ENCODE measurements at regions not wholly inside any gene's neighbourhood (a gene's known extent, or its start where the extent isn't known, plus 50 kb on each side); places are given as distances from the start of the nearest gene placed in this dataset.
"Not testable (repeated sequence)": the region's sequence is repeated elsewhere in the genome, so short reads cannot be mapped to it uniquely, and the experiment has no call there.

- no peaks in the 10 kb centered on the region for H3K36me3 ChIP-seq
- no peak overlapping the region for H3K27ac ChIP-seq
- no peaks in the 10 kb centered on the region for H3K4me1 ChIP-seq
- intact Hi-C loops (cut with DNase I; ENCODE audit: low total_unique reads) = no loop called here
- peak; percentile 10 to 43 for DNase-seq
- H3K27me3 ChIP-seq = no peaks in the 10 kb centered on the region
- H3K4me3 ChIP-seq = no peak overlapping the region
- 38 to 60% (median 52%) methylated on average over 5 of the region's 5 CpGs for WGBS, 5 donors
- TF ChIP-seq CTCF (IDR thresholded peaks at IDR 0.05) = no peak
- TF ChIP-seq POLR2A (IDR thresholded peaks at IDR 0.05) = no peak
- no peak for TF ChIP-seq POLR2AphosphoS5 (IDR thresholded peaks at IDR 0.05)
- no peak for TF ChIP-seq EP300 (IDR thresholded peaks at IDR 0.05)
- H3K9me3 ChIP-seq = peaks cover 0 to 3% (median 0%) of the 10 kb centered on the region in 4 donors
Measured at GRCh38 chr10:118810796-118811505, 56.2 kb upstream of the CACUL1 start.

GRCh38 chr10:118811675-118812392, 57.1 kb upstream of the CACUL1 start:
- TF ChIP-seq CTCF (IDR thresholded peaks at IDR 0.05) = no peak
- H3K4me1 ChIP-seq = no peaks in the 10 kb centered on the region
- H3K36me3 ChIP-seq = no peaks in the 10 kb centered on the region
- peaks cover 0 to 3% (median 0%) of the 10 kb centered on the region in 4 donors for H3K9me3 ChIP-seq
- 67 to 76% (median 73%) methylated on average over 12 to 13 of the region's 13 CpGs for WGBS, 5 donors
- peak in 1 of 2 donors; percentile 1 for DNase-seq
- no peak overlapping the region for H3K27ac ChIP-seq
- no peaks in the 10 kb centered on the region for H3K27me3 ChIP-seq
- no peak overlapping the region for H3K4me3 ChIP-seq
- intact Hi-C loops (cut with DNase I; ENCODE audit: low total_unique reads) = no loop called here

- H3K9me3 ChIP-seq = peaks cover 0 to 3% (median 0%) of the 10 kb centered on the region in 4 donors
- H3K4me1 ChIP-seq = no peaks in the 10 kb centered on the region
- no peak overlapping the region for H3K4me3 ChIP-seq
- H3K27ac ChIP-seq = no peak overlapping the region
- no peaks in the 10 kb centered on the region for H3K27me3 ChIP-seq
- no peaks in the 10 kb centered on the region for H3K36me3 ChIP-seq
- intact Hi-C loops (cut with DNase I; ENCODE audit: low total_unique reads) = no loop called here
- peak in 1 of 2 donors; percentile 10 for DNase-seq
- WGBS, 5 donors = 34 to 62% (median 45%) methylated on average over 8 to 10 of the region's 10 CpGs
- TF ChIP-seq POLR2A (IDR thresholded peaks at IDR 0.05) (no peak), POLR2AphosphoS5 (IDR thresholded peaks at IDR 0.05) (no peak), CTCF (IDR thresholded peaks at IDR 0.05) (no peak)
Measured at GRCh38 chr10:118812393-118812740, 57.6 kb upstream of the CACUL1 start.

- H3K4me3 ChIP-seq; H3K36me3 ChIP-seq; DNase-seq; H3K27ac ChIP-seq; intact Hi-C loops (cut with DNase I; ENCODE audit: low total_unique reads); H3K27me3 ChIP-seq; H3K9me3 ChIP-seq; H3K4me1 ChIP-seq: not testable (repeated sequence)
- WGBS, 5 donors = 85 to 93% (median 91%) methylated on average over 13 of the region's 13 CpGs
Measured at GRCh38 chr10:118813001-118813400, 58.2 kb upstream of the CACUL1 start.

Data from stomach (tissue), 8 donors.